ENCODE measurements at regions not wholly inside any gene's neighbourhood (a gene's known extent, or its start where the extent isn't known, plus 50 kb on each side); places are given as distances from the start of the nearest gene placed in this dataset.

DNA sequence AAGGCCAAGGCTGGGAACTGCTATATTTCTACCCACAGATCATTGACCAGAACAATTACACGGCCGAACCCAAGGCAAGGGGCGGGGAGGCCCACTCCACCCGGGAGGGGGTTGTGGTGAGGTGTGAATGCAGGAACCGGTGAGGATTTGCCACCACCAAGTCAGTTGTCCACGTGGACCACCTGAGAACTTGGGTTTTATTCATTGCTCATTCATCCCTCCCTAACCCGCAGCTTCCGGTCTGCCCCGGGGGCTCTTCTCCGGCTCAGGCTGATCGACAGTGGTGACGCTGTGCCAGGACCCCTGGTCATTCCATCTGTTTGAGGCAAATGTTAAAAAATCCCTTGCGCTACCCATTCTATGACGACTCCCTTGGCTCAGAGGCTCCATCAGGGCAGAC, 127.7 kb upstream of the RTL1 start:
- Mint-ChIP-seq H3K4me1 (no peaks in the 10 kb centered on the region), H3K27ac (no peak overlapping the region), H3K27me3 (ENCODE audit: low read depth) (peaks cover 19% of the 10 kb centered on the region), H3K4me3 (no peak overlapping the region), H3K36me3 (ENCODE audit: low read depth) (no peaks in the 10 kb centered on the region), H3K9me3 (no peaks in the 10 kb centered on the region)
- TF ChIP-seq, protein P1, sequence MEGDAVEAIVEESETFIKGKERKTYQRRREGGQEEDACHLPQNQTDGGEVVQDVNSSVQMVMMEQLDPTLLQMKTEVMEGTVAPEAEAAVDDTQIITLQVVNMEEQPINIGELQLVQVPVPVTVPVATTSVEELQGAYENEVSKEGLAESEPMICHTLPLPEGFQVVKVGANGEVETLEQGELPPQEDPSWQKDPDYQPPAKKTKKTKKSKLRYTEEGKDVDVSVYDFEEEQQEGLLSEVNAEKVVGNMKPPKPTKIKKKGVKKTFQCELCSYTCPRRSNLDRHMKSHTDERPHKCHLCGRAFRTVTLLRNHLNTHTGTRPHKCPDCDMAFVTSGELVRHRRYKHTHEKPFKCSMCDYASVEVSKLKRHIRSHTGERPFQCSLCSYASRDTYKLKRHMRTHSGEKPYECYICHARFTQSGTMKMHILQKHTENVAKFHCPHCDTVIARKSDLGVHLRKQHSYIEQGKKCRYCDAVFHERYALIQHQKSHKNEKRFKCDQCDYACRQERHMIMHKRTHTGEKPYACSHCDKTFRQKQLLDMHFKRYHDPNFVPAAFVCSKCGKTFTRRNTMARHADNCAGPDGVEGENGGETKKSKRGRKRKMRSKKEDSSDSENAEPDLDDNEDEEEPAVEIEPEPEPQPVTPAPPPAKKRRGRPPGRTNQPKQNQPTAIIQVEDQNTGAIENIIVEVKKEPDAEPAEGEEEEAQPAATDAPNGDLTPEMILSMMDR (IDR thresholded peaks at IDR 0.05; ENCODE audit: unreplicated experiment in 3 of 3), result no peak

DNA sequence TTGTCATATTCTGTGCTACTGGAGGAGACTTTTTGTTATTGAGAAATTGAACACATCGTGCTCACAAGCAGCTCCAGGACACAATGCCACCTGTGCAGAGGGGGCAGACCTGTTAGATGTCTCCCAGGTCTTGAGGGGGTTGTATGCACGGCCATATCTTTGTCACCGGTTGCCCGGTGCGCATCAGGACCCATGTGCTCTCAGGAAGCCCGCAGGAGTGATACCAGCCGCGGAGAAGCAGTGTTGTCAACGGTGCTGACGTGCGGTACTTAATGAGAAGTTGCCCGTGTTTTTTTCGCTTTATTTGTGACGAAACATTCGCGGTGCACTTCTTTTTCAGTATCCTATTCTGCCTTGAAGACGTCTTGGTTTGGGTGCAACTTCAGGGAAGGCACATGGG, 128.2 kb upstream of the RTL1 start:
- TF ChIP-seq, protein P1 (IDR thresholded peaks at IDR 0.05; ENCODE audit: unreplicated experiment in 3 of 3), result no peak
- H3K27ac Mint-ChIP-seq, result no peak overlapping the region
- no peak overlapping the region for H3K4me3 Mint-ChIP-seq
- H3K27me3 Mint-ChIP-seq (ENCODE audit: low read depth), result peaks cover 19% of the 10 kb centered on the region
- H3K9me3 Mint-ChIP-seq, result no peaks in the 10 kb centered on the region
- no peaks in the 10 kb centered on the region for H3K36me3 Mint-ChIP-seq (ENCODE audit: low read depth)
- H3K4me1 Mint-ChIP-seq, result no peaks in the 10 kb centered on the region

DNA sequence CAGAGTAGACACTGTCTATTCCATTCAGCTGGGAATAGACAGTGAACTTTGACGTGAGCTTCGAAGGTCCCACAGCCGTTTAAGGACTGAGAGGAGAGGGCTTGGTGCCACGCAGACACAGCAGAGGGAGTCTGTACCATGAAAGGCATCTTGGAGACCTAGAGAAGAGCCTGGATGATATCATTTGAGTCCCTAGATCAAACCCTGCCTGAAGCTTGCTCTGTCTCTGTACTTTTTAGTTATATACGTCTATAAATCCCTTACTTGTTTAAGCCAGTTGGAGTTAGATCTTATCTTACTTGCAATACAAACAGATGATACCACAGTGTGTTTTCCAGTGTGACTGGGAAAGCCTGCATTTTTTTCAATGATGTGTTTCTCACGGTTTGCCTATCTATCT, 128.9 kb upstream of the RTL1 start:
- peaks cover 21% of the 10 kb centered on the region for H3K27me3 Mint-ChIP-seq (ENCODE audit: low read depth)
- TF ChIP-seq, protein P1 (IDR thresholded peaks at IDR 0.05; ENCODE audit: unreplicated experiment in 3 of 3), result no peak
- no peaks in the 10 kb centered on the region for H3K9me3 Mint-ChIP-seq
- peaks cover 1% of the 10 kb centered on the region for H3K4me1 Mint-ChIP-seq
- H3K36me3 Mint-ChIP-seq (ENCODE audit: low read depth), result no peaks in the 10 kb centered on the region
- H3K4me3 Mint-ChIP-seq, result no peak overlapping the region
- no peak overlapping the region for H3K27ac Mint-ChIP-seq

DNA sequence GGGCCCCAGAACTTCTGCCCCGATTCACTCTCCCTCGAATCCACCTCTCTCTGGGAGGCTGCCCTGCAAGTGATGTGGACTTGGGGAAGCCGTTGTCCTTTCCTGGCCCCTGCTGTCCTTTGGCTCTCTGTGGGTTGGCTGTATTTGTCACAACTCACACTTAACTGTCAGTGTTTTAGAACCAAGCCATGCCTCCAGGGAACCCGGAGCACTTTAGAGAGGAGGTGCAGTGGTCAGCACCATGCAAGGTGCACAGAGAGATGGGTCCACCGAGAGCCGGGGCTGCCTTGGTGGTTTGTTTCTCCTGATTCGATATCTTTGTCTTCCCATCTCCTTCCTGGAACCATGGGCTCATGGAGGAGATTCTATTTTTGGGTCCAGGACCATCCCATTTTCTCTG, 129.5 kb upstream of the RTL1 start:
- Mint-ChIP-seq H3K4me3 (no peak overlapping the region), H3K27me3 (ENCODE audit: low read depth) (peaks cover 23% of the 10 kb centered on the region), H3K9me3 (peaks cover 3% of the 10 kb centered on the region), H3K27ac (no peak overlapping the region), H3K4me1 (peaks cover 5% of the 10 kb centered on the region), H3K36me3 (ENCODE audit: low read depth) (no peaks in the 10 kb centered on the region)
- TF ChIP-seq, protein P1 (IDR thresholded peaks at IDR 0.05; ENCODE audit: unreplicated experiment in 3 of 3), result no peak

DNA sequence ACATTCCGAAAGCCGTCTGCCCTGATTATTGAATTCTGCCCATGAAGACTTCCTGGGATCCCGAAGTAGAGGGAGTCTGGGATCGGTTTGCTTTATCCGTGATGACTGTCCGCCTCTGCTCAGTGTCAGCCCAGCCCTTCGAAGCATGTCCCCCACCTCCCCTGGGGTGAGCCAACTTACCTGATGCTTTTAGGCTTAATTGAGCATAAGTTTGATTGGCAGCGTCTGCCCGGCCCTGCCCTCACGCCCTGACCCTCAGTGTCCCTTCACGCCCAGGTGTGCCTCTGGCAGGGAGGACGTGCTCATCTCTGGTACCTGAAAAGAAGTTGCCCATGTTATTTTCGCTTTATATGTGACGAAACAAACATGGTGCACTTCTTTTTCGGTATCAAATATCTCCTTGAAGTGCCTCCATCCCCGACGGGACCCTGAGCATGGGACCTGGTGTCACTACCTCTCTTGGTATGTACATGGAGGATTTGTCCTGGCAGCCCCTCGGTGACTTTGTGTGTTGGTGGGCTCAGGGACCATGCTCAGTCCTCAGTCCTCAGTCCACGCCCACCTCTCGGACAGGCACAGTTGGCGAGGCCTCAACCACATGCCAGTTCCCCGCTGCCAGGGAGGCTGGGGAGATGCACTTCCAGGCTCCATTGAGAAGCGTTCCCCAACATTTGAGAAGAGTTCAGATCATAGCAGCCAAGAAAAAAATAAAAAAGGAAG, 130.1 kb upstream of the RTL1 start:
- TF ChIP-seq, protein P1 (IDR thresholded peaks at IDR 0.05; ENCODE audit: unreplicated experiment in 3 of 3), result no peak
- Mint-ChIP-seq H3K9me3 (peaks cover 3% of the 10 kb centered on the region), H3K36me3 (ENCODE audit: low read depth) (no peaks in the 10 kb centered on the region), H3K27me3 (ENCODE audit: low read depth) (peaks cover 23% of the 10 kb centered on the region), H3K27ac (no peak overlapping the region), H3K4me3 (no peak overlapping the region), H3K4me1 (peaks cover 5% of the 10 kb centered on the region)

DNA sequence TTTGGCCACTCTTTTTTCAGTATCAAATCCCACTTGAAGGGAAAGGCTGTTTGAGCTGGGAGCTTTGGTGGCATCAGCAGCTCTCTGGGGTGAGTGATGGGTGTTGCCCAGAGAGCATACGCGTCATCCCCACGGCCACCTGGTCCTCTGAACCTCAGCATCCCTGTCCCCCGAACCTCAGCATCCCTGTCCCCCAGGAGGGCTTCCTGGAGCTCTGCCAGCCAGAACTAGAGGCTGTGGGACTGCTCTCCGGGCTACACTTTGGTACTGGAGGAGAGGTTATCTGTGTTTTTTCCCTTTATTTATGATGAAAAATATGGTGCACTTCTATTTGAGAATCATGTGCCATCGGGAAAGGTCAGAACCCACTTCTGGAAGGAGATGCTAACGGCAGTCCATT, 131.5 kb upstream of the RTL1 start:
- TF ChIP-seq, protein P1 (IDR thresholded peaks at IDR 0.05; ENCODE audit: unreplicated experiment in 3 of 3), result no peak
- Mint-ChIP-seq H3K27ac (no peak overlapping the region), H3K36me3 (ENCODE audit: low read depth) (no peaks in the 10 kb centered on the region), H3K9me3 (peaks cover 3% of the 10 kb centered on the region), H3K4me1 (peaks cover 5% of the 10 kb centered on the region), H3K4me3 (no peak overlapping the region), H3K27me3 (ENCODE audit: low read depth) (peaks cover 23% of the 10 kb centered on the region)

All from nephron (organoid).